HG02588 (cell line): ENCODE measurements at regions not wholly inside any gene's neighbourhood (a gene's known extent, or its start where the extent isn't known, plus 50 kb on each side); places are given as distances from the start of the nearest gene placed in this dataset.

ENCODE experiments used
- ATAC-seq: cut with Tn5 transposase; IDR thresholded peaks from one replicate; pipeline ENCODE4 v1.9.1; 2021; ENCODE audit warnings: mild to moderate bottlenecking, moderate library complexity; ENCODE audit not compliant: unreplicated experiment

- no peak for ATAC-seq
Measured at GRCh38 chr13:61486496-61486895, 70.8 kb upstream of the PCDH20 start.

GRCh38 chr13:61485128-61485765, 69.6 kb upstream of the PCDH20 start:
- no peak for ATAC-seq

- ATAC-seq, result no peak
Measured at GRCh38 chr13:61477619-61478018, 62.0 kb upstream of the PCDH20 start.

GRCh38 chr13:61470786-61471185, 55.1 kb upstream of the PCDH20 start:
- no peak for ATAC-seq

- no peak for ATAC-seq
Measured at GRCh38 chr13:61466280-61466679, 50.6 kb upstream of the PCDH20 start.
